GM23338 (cell line): ENCODE measurements at regions not wholly inside any gene's neighbourhood (a gene's known extent, or its start where the extent isn't known, plus 50 kb on each side); places are given as distances from the start of the nearest gene placed in this dataset.

Experiments
- ATAC-seq: fragments of 200-7000 bp; cut with Tn5 transposase; 3 replicates; pipeline ENCODE4 v1.9.1; 2020
- DNase-seq: peaks from one replicate; pipeline ENCODE4 v3.0.0-alpha.2; 2015; ENCODE audit warnings: low spot score
- H2AFZ ChIP-seq: fragments of 200-600 bp; sonication (generic); 2 replicates; pipeline ENCODE4 v1.8.0; 2016; ENCODE audit warnings: antibody characterized with exemption, mild to moderate bottlenecking, moderate library complexity
- H3F3A ChIP-seq: fragments of 200-600 bp; sonication (generic); replicated peaks from 2 replicates; pipeline ENCODE4 v1.8.0; 2017; ENCODE audit warnings: antibody characterized with exemption, mixed run types, low read depth
- H3K27ac ChIP-seq: fragments of 200-600 bp; sonication (generic); 2 replicates; pipeline ENCODE4 v1.6.1; 2016; ENCODE audit warnings: low read depth
- H3K27me3 ChIP-seq: fragments of 200-600 bp; sonication (generic); 2 replicates; pipeline ENCODE4 v1.8.0; 2016; ENCODE audit warnings: mild to moderate bottlenecking, mixed run types, moderate library complexity; ENCODE audit not compliant: insufficient read depth
- H3K36me3 ChIP-seq: fragments of 200-600 bp; sonication (generic); 2 replicates; pipeline ENCODE4 v1.8.0; 2016; ENCODE audit warnings: mild to moderate bottlenecking; ENCODE audit not compliant: insufficient read depth
- H3K4me1 ChIP-seq: fragments of 200-600 bp; sonication (generic); 2 replicates; pipeline ENCODE4 v1.8.0; 2016; ENCODE audit warnings: mild to moderate bottlenecking, moderate library complexity; ENCODE audit not compliant: insufficient read depth
- H3K4me2 ChIP-seq: fragments of 200-600 bp; sonication (generic); 2 replicates; pipeline ENCODE4 v1.7.1; 2017; ENCODE audit warnings: mixed run types
- H3K4me3 ChIP-seq: fragments of 200-600 bp; sonication (generic); 2 replicates; pipeline ENCODE4 v1.6.1; 2016; ENCODE audit warnings: mixed run types
- H3K79me2 ChIP-seq: fragments of 200-600 bp; sonication (generic); replicated peaks from 2 replicates; pipeline ENCODE4 v1.8.0; 2017; ENCODE audit warnings: mild to moderate bottlenecking; ENCODE audit not compliant: insufficient read depth
- H3K9me2 ChIP-seq: fragments of 200-600 bp; sonication (generic); 2 replicates; pipeline ENCODE4 v1.8.0; 2017; ENCODE audit not compliant: insufficient read depth
- H4K20me1 ChIP-seq: fragments of 200-600 bp; sonication (generic); replicated peaks from 2 replicates; pipeline ENCODE4 v1.8.0; 2017; ENCODE audit warnings: mild to moderate bottlenecking; ENCODE audit not compliant: insufficient read depth
- H3K27ac Mint-ChIP-seq: 2 replicates; pipeline ENCODE4 v1.8.0; 2020; ENCODE audit warnings: inconsistent platforms, mild to moderate bottlenecking, moderate library complexity, mixed read lengths
- H3K27me3 Mint-ChIP-seq: 3 replicates; pipeline ENCODE4 v1.8.0; 2022; ENCODE audit warnings: low read depth, mild to moderate bottlenecking, moderate library complexity, mixed read lengths, inconsistent platforms; ENCODE audit not compliant: insufficient read depth, poor library complexity
- H3K36me3 Mint-ChIP-seq: 3 replicates; pipeline ENCODE4 v1.8.0; 2021; ENCODE audit warnings: low read depth, mild to moderate bottlenecking, inconsistent platforms, moderate library complexity, mixed read lengths
- H3K4me1 Mint-ChIP-seq: 3 replicates; pipeline ENCODE4 v1.8.0; 2020; ENCODE audit warnings: mild to moderate bottlenecking, inconsistent platforms, mixed read lengths
- H3K4me3 Mint-ChIP-seq: 3 replicates; pipeline ENCODE4 v1.8.0; 2021; ENCODE audit warnings: moderate library complexity, mild to moderate bottlenecking, inconsistent platforms, mixed read lengths
- H3K9me3 Mint-ChIP-seq: 3 replicates; pipeline ENCODE4 v1.8.0; 2020; ENCODE audit warnings: moderate library complexity, mild to moderate bottlenecking, inconsistent platforms, mixed read lengths
- CREB1 ChIP-seq: fragments of 250-450 bp; sonication (Bioruptor Pico); IDR thresholded peaks from 2 replicates; pipeline ENCODE4 v1.5.0; 2020; ENCODE audit warnings: low read depth, mild to moderate bottlenecking, moderate library complexity
- CTCF ChIP-seq, 2 experiments: fragments of 200-600 bp in 1 of 2; sonication (generic) in 1 of 2; conservative IDR thresholded peaks; 2 replicates each; pipeline versions ENCODE4 v1.5.1 to v1.6.1; 2016 to 2017; ENCODE audit warnings: antibody characterized with exemption in 2 of 2, low read depth in 2 of 2, mild to moderate bottlenecking in 2 of 2, moderate library complexity in 1 of 2
- EZH2 ChIP-seq: fragments of 200-600 bp; sonication (generic); IDR thresholded peaks from one replicate; pipeline ENCODE4 v1.8.0; 2017; ENCODE audit warnings: antibody characterized with exemption, mild to moderate bottlenecking, low read depth; ENCODE audit not compliant: unreplicated experiment
- EZH2phosphoT487 ChIP-seq: fragments of 200-600 bp; sonication (generic); IDR thresholded peaks from one replicate; pipeline ENCODE4 v1.8.1; 2018; ENCODE audit warnings: antibody characterized with exemption; ENCODE audit not compliant: unreplicated experiment
- JUNB ChIP-seq: IDR thresholded peaks from one replicate; pipeline ENCODE4 v1.6.1; 2016; ENCODE audit warnings: antibody characterized with exemption; ENCODE audit not compliant: unreplicated experiment
- NANOG ChIP-seq: IDR thresholded peaks from 2 replicates; pipeline ENCODE4 v1.6.1; 2016; ENCODE audit warnings: antibody characterized with exemption, borderline replicate concordance
- POLR2AphosphoS5 ChIP-seq: IDR thresholded peaks from 2 replicates; pipeline ENCODE4 v1.6.1; 2016; ENCODE audit warnings: antibody characterized with exemption, low read depth
- REST ChIP-seq: IDR thresholded peaks from one replicate; pipeline ENCODE4 v1.6.1; 2018; ENCODE audit warnings: antibody characterized with exemption; ENCODE audit not compliant: unreplicated experiment
- STAT1 ChIP-seq: IDR thresholded peaks from one replicate; pipeline ENCODE4 v1.6.1; 2016; ENCODE audit warnings: antibody characterized with exemption; ENCODE audit not compliant: unreplicated experiment
- ZNF462 ChIP-seq: fragments of 250-450 bp; sonication (Bioruptor Pico); IDR thresholded peaks from 2 replicates; pipeline ENCODE4 v1.5.0; 2020; ENCODE audit warnings: mild to moderate bottlenecking, moderate library complexity

- no peak for ATAC-seq
- Histone ChIP-seq H3K9me2 (no peaks in the 10 kb centered on the region), H3K36me3 (no peaks in the 10 kb centered on the region), H3K4me1 (no peaks in the 10 kb centered on the region), H2AFZ (no peak overlapping the region), H4K20me1 (no peaks in the 10 kb centered on the region), H3K27me3 (no peaks in the 10 kb centered on the region), H3K4me2 (no peak overlapping the region), H3K4me3 (no peak overlapping the region), H3K79me2 (no peaks in the 10 kb centered on the region), H3F3A (no peaks in the 10 kb centered on the region), H3K27ac (no peak overlapping the region)
- H3K36me3 Mint-ChIP-seq = no peaks in the 10 kb centered on the region
- H3K27me3 Mint-ChIP-seq = no peaks in the 10 kb centered on the region
- H3K4me3 Mint-ChIP-seq = no peak overlapping the region
- H3K9me3 Mint-ChIP-seq = no peaks in the 10 kb centered on the region
- no peaks in the 10 kb centered on the region for H3K4me1 Mint-ChIP-seq
- DNase-seq = no peak
- H3K27ac Mint-ChIP-seq = no peak overlapping the region
- TF ChIP-seq ZNF462 (CRISPR knock-in tag) (no peak), STAT1 (no peak), NANOG (no peak), JUNB (no peak), REST (no peak), CREB1 (no peak), POLR2AphosphoS5 (no peak), CTCF (conservative IDR thresholded peaks at IDR 0.05; ENCODE audit: low read depth in 2 of 2) (no peak), EZH2phosphoT487 (no peak), EZH2 (no peak)
These were observed 1332.4 kb upstream of the ADGRL2 start for GRCh38 chr1:80468356-80468755.
